Upper lobe of left lung (tissue), 6 donors: ENCODE measurements at regions not wholly inside any gene's neighbourhood (a gene's known extent, or its start where the extent isn't known, plus 50 kb on each side); places are given as distances from the start of the nearest gene placed in this dataset.

Experiments
- ATAC-seq, 2 donors: fragments of 200-7000 bp; cut with Tn5 transposase; one replicate each; pipeline ENCODE4 v1.9.1; 2022; ENCODE audit warnings: mild to moderate bottlenecking in 2 of 2, moderate library complexity in 2 of 2; ENCODE audit not compliant: low FRiP score in 2 of 2
- DNase-seq, 2 donors: peaks; one replicate each; pipeline ENCODE4 v3.0.0-alpha.2; 2019 to 2020
- H3K27ac ChIP-seq, 4 donors: fragments of 200-600 bp; sonication (generic); one replicate each; pipeline ENCODE4 v1.5.1; 2016 to 2019
- H3K27me3 ChIP-seq, 4 donors: fragments of 200-600 bp; sonication (generic); one replicate each; pipeline ENCODE4 v1.5.1; 2017 to 2019
- H3K36me3 ChIP-seq, 4 donors: fragments of 200-600 bp; sonication (generic); one replicate each; pipeline ENCODE4 v1.5.1; 2016 to 2019
- H3K4me1 ChIP-seq, 4 donors: fragments of 200-600 bp; sonication (generic); one replicate each; pipeline ENCODE4 v1.5.1; 2018 to 2019
- H3K4me3 ChIP-seq, 4 donors: fragments of 200-600 bp; sonication (generic); one replicate each; pipeline ENCODE4 v1.5.1; 2017 to 2019; ENCODE audit warnings: mild to moderate bottlenecking in 2 of 4, moderate library complexity in 1 of 4
- H3K9me3 ChIP-seq, 4 donors: fragments of 200-600 bp; sonication (generic); one replicate each; pipeline ENCODE4 v1.5.1; 2018 to 2019
- EP300 ChIP-seq, 4 donors: sonication (generic); formaldehyde crosslinking; IDR thresholded peaks; one replicate each; pipeline ENCODE4 v1.5.1; 2017; ENCODE audit warnings: antibody characterized with exemption in 4 of 4, control low read depth in 2 of 4
- POLR2A ChIP-seq, 4 donors: fragments of 450-650 bp; IDR thresholded peaks; one replicate each; pipeline ENCODE4 v1.5.1; 2016 to 2017; ENCODE audit warnings: antibody characterized with exemption in 4 of 4, mild to moderate bottlenecking in 2 of 4
- POLR2AphosphoS5 ChIP-seq, 2 donors: sonication (generic); formaldehyde crosslinking; IDR thresholded peaks; one replicate each; pipeline ENCODE4 v1.5.1; 2017; ENCODE audit warnings: antibody characterized with exemption in 2 of 2
- WGBS, 2 donors: methylation state at CpG; one replicate each; pipeline ENCODE4 v1.1.5; 2017 to 2018; 5-methylcytosine and 5-hydroxymethylcytosine counted together
- TF ChIP-seq, protein P1 (sequence below), 6 experiments: fragments of 450-650 bp in 4 of 6; fragments of 200-600 bp in 2 of 6; sonication (generic) in 2 of 6; IDR thresholded peaks; one replicate each; pipeline ENCODE4 v1.5.1; 2016 to 2019; ENCODE audit warnings: antibody characterized with exemption in 6 of 6
- donor health status: DM: no; HTN: no; CAD: no; lungs with moderate emphysema.
- donor health status: DM: no; HTN: yes; CAD: no; lungs with severe emphysema.

DNA sequence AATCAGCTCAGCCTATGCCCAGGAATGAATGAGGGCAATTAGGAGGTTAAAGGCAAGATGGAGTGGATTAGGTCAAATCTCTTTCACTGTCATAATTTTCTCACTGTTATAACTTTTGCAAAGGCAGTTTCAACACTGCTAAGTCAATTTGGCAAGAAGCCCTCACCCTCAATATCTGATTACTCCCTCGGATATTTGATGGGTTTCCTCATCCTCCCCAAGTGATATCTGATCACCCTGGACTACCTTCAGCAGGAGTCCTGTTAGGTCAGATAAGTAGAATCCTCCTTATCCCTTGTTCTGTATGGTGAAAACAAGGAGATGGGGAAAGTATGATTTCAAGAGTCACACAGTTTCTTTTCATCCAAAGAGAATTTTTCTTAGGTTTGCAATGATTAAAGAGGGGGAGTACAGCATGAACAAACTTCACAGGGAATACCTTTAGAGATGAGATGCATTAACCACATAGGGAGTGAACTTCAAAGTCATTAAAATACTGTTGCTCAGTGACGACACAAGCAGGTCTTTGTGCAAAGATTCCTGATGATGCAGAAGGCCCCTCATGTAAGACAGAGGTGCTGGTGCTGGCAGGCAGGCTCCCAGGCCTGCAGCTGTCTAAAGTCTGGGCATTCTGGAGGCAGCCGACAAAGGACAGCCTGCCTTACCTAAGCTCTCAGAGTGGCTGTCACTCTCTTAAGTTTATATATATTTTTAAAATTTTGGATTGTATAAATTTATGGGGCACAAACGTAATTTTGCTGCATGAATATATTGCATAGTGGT lies 75.4 kb upstream of the POM121L12 start:
- 63 to 73% methylated on average over 4 of the region's 4 CpGs for WGBS, 2 donors
- Histone ChIP-seq H3K9me3 (no peaks in the 10 kb centered on the region), H3K27me3 (no peaks in the 10 kb centered on the region), H3K4me1 (no peaks in the 10 kb centered on the region), H3K4me3 (no peak overlapping the region), H3K36me3 (no peaks in the 10 kb centered on the region), H3K27ac (no peak overlapping the region)
- DNase-seq (no peak), ATAC-seq (no peak)
- no peak for TF ChIP-seq POLR2AphosphoS5 (IDR thresholded peaks at IDR 0.05)
- TF ChIP-seq, protein P1, sequence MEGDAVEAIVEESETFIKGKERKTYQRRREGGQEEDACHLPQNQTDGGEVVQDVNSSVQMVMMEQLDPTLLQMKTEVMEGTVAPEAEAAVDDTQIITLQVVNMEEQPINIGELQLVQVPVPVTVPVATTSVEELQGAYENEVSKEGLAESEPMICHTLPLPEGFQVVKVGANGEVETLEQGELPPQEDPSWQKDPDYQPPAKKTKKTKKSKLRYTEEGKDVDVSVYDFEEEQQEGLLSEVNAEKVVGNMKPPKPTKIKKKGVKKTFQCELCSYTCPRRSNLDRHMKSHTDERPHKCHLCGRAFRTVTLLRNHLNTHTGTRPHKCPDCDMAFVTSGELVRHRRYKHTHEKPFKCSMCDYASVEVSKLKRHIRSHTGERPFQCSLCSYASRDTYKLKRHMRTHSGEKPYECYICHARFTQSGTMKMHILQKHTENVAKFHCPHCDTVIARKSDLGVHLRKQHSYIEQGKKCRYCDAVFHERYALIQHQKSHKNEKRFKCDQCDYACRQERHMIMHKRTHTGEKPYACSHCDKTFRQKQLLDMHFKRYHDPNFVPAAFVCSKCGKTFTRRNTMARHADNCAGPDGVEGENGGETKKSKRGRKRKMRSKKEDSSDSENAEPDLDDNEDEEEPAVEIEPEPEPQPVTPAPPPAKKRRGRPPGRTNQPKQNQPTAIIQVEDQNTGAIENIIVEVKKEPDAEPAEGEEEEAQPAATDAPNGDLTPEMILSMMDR (IDR thresholded peaks at IDR 0.05): no peak
- TF ChIP-seq POLR2A (IDR thresholded peaks at IDR 0.05): no peak
- no peak for TF ChIP-seq EP300 (IDR thresholded peaks at IDR 0.05)

DNA sequence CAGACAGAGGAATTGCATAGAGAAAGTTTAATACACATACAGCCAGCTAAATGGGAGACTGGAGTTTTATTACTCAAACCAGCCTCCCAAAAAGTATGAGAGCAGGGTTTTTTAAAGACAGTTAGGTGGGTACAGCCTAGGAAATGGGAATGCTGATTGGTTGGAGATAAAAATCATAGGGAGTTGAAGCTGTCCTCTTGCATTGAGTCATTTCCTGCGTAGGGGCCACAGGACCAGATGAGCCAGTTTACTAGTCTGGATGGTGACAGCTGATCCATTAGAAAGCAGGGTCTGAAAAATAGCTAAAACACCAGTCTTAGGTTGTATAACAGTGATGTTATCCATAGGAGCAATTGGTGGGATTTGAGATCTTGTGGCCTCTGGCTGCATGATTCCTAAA lies 76.1 kb upstream of the POM121L12 start:
- no peaks in the 10 kb centered on the region for H3K27me3 ChIP-seq
- H3K27ac ChIP-seq: no peak overlapping the region
- H3K4me1 ChIP-seq: no peaks in the 10 kb centered on the region
- no peaks in the 10 kb centered on the region for H3K9me3 ChIP-seq
- DNase-seq (no peak), ATAC-seq (no peak)
- no peaks in the 10 kb centered on the region for H3K36me3 ChIP-seq
- WGBS, 2 donors: 75 to 83% methylated on average over 1 of the region's 1 CpG
- H3K4me3 ChIP-seq: no peak overlapping the region
- TF ChIP-seq POLR2AphosphoS5 (IDR thresholded peaks at IDR 0.05): no peak
- TF ChIP-seq, protein P1 (IDR thresholded peaks at IDR 0.05): no peak
- TF ChIP-seq POLR2A (IDR thresholded peaks at IDR 0.05): no peak
- no peak for TF ChIP-seq EP300 (IDR thresholded peaks at IDR 0.05)

DNA sequence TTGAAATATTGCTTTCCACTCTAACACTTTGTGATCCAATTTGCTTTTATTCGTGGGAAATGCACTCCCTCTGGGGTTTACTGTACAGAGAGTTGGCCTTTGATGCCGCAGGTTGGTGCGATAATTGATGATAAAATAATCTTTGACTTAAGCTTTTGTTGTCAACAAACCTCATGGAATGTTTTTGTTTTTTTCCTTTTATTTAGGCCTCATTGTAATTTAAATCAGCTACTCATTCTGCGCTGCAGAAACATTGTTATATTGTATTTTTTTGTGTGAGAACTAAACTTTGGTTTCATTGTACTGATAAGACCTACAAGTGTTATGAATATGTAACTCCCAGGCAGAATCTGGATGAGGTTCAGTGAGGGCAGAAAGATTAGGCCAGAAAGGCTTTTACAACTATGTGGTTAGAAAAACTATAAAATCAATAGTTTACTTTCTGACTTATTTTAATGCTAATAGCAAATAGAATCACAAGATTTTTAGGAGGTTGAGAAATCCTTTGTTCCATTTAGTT lies 76.8 kb upstream of the POM121L12 start:
- no peak overlapping the region for H3K27ac ChIP-seq
- no peaks in the 10 kb centered on the region for H3K36me3 ChIP-seq
- H3K4me3 ChIP-seq: no peak overlapping the region
- H3K27me3 ChIP-seq: no peaks in the 10 kb centered on the region
- no peak for TF ChIP-seq POLR2AphosphoS5 (IDR thresholded peaks at IDR 0.05)
- TF ChIP-seq, protein P1 (IDR thresholded peaks at IDR 0.05): no peak
- TF ChIP-seq EP300 (IDR thresholded peaks at IDR 0.05): no peak
- no peak for TF ChIP-seq POLR2A (IDR thresholded peaks at IDR 0.05)
- H3K4me1 ChIP-seq: no peaks in the 10 kb centered on the region
- no peak for ATAC-seq
- WGBS, 2 donors: 70 to 74% methylated on average over 4 of the region's 4 CpGs
- no peaks in the 10 kb centered on the region for H3K9me3 ChIP-seq
- no peak for DNase-seq

DNA sequence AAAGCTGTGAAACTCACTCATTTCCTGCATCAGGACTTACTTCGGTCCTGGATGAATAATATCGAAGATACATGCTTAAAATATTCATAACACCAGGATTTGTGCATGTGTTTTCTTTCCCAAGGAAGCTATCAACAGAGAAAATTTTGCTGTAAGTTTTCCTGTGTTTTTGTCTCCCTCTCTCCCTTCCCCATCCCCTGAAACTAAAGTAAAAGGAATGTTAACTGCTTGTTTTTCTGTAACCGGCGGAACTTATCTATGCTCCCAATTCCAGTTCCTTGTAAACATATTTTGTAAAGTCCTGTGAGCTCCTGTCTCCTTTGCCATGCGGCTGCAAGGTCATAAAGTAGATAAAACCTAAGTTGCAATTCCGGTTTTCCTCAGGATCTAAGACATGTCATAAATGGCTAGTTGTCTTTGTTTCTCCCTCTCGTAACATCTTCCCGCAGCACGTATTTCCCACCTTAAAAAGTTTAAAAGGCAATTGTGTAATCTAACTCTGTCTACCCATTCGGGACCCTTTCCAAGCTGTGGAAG lies 79.0 kb upstream of the POM121L12 start:
- H3K27me3 ChIP-seq: no peaks in the 10 kb centered on the region
- DNase-seq: no peak
- H3K4me1 ChIP-seq: no peaks in the 10 kb centered on the region
- no peaks in the 10 kb centered on the region for H3K9me3 ChIP-seq
- H3K36me3 ChIP-seq: no peaks in the 10 kb centered on the region
- no peak for ATAC-seq
- WGBS, 2 donors: 39 to 50% methylated on average over 10 of the region's 10 CpGs
- TF ChIP-seq EP300 (IDR thresholded peaks at IDR 0.05): no peak
- no peak for TF ChIP-seq POLR2A (IDR thresholded peaks at IDR 0.05)
- TF ChIP-seq, protein P1 (IDR thresholded peaks at IDR 0.05): no peak
- TF ChIP-seq POLR2AphosphoS5 (IDR thresholded peaks at IDR 0.05): no peak
- H3K27ac ChIP-seq: no peak overlapping the region
- no peak overlapping the region for H3K4me3 ChIP-seq
